ENCODE measurements at regions not wholly inside any gene's neighbourhood (a gene's known extent, or its start where the extent isn't known, plus 50 kb on each side); places are given as distances from the start of the nearest gene placed in this dataset.

GRCh38 chr14:42078345-42078744 lies 471.7 kb downstream of the LRFN5 start:
- no peaks in the 10 kb centered on the region for H3K36me3 Mint-ChIP-seq
- H3K27me3 Mint-ChIP-seq: no peaks in the 10 kb centered on the region
- peaks cover 2% of the 10 kb centered on the region for H3K9me3 Mint-ChIP-seq
- intact Hi-C loops (cut with micrococcal nuclease): no loop called here
- ChIA-PET CTCF (no interaction called here), POLR2A (no interaction called here)
- H3K27ac Mint-ChIP-seq: no peak overlapping the region
- no peak for DNase-seq
- no peaks in the 10 kb centered on the region for H3K4me1 Mint-ChIP-seq (ENCODE audit: low read depth)
- no peak overlapping the region for H3K4me3 Mint-ChIP-seq

GRCh38 chr14:42070031-42070430 lies 463.4 kb downstream of the LRFN5 start:
- DNase-seq: no peak
- no peaks in the 10 kb centered on the region for H3K36me3 Mint-ChIP-seq
- ChIA-PET POLR2A (no interaction called here), CTCF (no interaction called here)
- H3K4me3 Mint-ChIP-seq: no peak overlapping the region
- H3K9me3 Mint-ChIP-seq: peaks cover 10% of the 10 kb centered on the region
- no peaks in the 10 kb centered on the region for H3K4me1 Mint-ChIP-seq (ENCODE audit: low read depth)
- intact Hi-C loops (cut with micrococcal nuclease): no loop called here
- H3K27me3 Mint-ChIP-seq: no peaks in the 10 kb centered on the region
- H3K27ac Mint-ChIP-seq: no peak overlapping the region

DNA sequence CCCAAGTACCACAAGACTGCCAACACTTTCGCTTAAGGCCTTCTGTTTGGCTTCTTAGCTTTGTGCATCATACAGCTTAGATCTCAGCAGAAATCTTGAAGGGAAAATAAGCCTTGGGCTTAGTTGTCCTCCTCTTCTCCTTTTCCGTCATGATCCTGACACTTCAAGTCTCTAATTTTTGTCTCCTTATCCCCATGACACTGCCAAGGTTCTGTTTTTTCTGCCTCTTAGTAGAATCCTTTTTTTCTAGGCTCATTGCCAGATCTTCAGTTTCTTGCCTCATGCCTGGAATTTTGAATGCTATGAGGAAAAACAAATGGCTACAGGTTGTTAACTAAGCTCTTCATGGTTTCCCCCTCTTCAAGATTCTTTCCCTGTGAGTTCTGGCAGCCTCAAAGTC lies 450.4 kb downstream of the LRFN5 start:
- peaks cover 11% of the 10 kb centered on the region for H3K9me3 Mint-ChIP-seq

DNA sequence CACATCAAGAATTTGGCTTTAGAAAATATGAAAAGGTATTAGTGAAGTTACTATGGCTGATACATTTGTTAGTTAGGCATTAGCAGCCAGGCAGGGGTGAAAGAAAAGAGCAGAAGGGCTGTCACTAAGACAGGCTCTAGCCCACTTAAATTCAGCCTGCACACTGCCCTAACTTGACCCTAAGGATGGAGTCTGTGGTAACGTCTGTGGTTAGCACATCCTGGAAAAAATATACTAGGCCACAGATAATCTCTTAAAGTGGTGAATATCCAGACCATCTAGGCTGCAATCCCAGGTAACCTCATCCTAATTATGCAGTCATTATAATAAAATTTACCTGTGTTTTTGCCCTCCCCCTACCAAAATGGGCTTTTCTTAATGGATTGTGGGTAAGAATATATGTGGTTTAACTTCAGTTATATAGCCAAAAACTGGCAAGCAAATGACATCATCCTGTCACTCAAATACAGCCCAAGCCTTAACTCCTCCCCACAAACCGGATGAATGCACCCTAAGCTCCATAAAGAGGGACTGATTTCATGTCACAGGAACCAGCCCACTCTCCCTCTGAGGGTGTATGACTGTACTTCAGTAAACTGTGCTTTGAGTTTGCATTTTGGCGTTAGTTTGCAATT lies 440.9 kb downstream of the LRFN5 start:
- no peaks in the 10 kb centered on the region for H3K4me1 Mint-ChIP-seq (ENCODE audit: low read depth)
- no peak overlapping the region for H3K27ac Mint-ChIP-seq
- no peak overlapping the region for H3K4me3 Mint-ChIP-seq
- no peaks in the 10 kb centered on the region for H3K9me3 Mint-ChIP-seq
- H3K27me3 Mint-ChIP-seq: no peaks in the 10 kb centered on the region
- DNase-seq: no peak
- intact Hi-C loops (cut with micrococcal nuclease): no loop called here
- ChIA-PET CTCF (no interaction called here), POLR2A (no interaction called here)
- no peaks in the 10 kb centered on the region for H3K36me3 Mint-ChIP-seq

More for the DNA sequence above, 450.4 kb downstream of the LRFN5 start:
- H3K27me3 Mint-ChIP-seq: no peaks in the 10 kb centered on the region
- CTCF ChIA-PET: interaction anchor here (0.5 kb wide), 1 partner anchor 38 kb away, joined by 3 read pairs; no protein-coding TSS in a partner anchor
- H3K4me3 Mint-ChIP-seq: no peak overlapping the region
- no peaks in the 10 kb centered on the region for H3K36me3 Mint-ChIP-seq
- no peaks in the 10 kb centered on the region for H3K4me1 Mint-ChIP-seq (ENCODE audit: low read depth)
- intact Hi-C loops (cut with micrococcal nuclease): no loop called here
- no peak overlapping the region for H3K27ac Mint-ChIP-seq
- POLR2A ChIA-PET: no interaction called here
- DNase-seq: no peak

GRCh38 chr14:42045383-42045782 lies 438.7 kb downstream of the LRFN5 start:
- H3K9me3 Mint-ChIP-seq: no peaks in the 10 kb centered on the region
- H3K36me3 Mint-ChIP-seq: no peaks in the 10 kb centered on the region
- CTCF ChIA-PET: no interaction called here
- DNase-seq: no peak
- no peak overlapping the region for H3K27ac Mint-ChIP-seq
- no peaks in the 10 kb centered on the region for H3K27me3 Mint-ChIP-seq
- intact Hi-C loops (cut with micrococcal nuclease): no loop called here
- no peaks in the 10 kb centered on the region for H3K4me1 Mint-ChIP-seq (ENCODE audit: low read depth)
- no peak overlapping the region for H3K4me3 Mint-ChIP-seq
- POLR2A ChIA-PET: no interaction called here

GRCh38 chr14:42028607-42029006 lies 421.9 kb downstream of the LRFN5 start:
- H3K9me3 Mint-ChIP-seq: peaks cover 5% of the 10 kb centered on the region
- no peaks in the 10 kb centered on the region for H3K27me3 Mint-ChIP-seq
- intact Hi-C loops (cut with micrococcal nuclease): no loop called here
- no peaks in the 10 kb centered on the region for H3K4me1 Mint-ChIP-seq (ENCODE audit: low read depth)
- H3K27ac Mint-ChIP-seq: no peak overlapping the region
- H3K4me3 Mint-ChIP-seq: no peak overlapping the region
- no peaks in the 10 kb centered on the region for H3K36me3 Mint-ChIP-seq
- POLR2A ChIA-PET: no interaction called here
- no peak for DNase-seq
- CTCF ChIA-PET: no interaction called here

GRCh38 chr14:42027271-42027670 lies 420.6 kb downstream of the LRFN5 start:
- ChIA-PET CTCF (no interaction called here), POLR2A (no interaction called here)
- Mint-ChIP-seq H3K4me3 (no peak overlapping the region), H3K27ac (no peak overlapping the region), H3K27me3 (no peaks in the 10 kb centered on the region), H3K4me1 (ENCODE audit: low read depth) (no peaks in the 10 kb centered on the region), H3K9me3 (peaks cover 5% of the 10 kb centered on the region), H3K36me3 (no peaks in the 10 kb centered on the region)
- intact Hi-C loops (cut with micrococcal nuclease): no loop called here
- DNase-seq: no peak

GRCh38 chr14:42023452-42023851 lies 416.8 kb downstream of the LRFN5 start:
- intact Hi-C loops (cut with micrococcal nuclease): no loop called here
- POLR2A ChIA-PET: no interaction called here
- H3K4me3 Mint-ChIP-seq: no peak overlapping the region

GRCh38 chr14:42014301-42014700 lies 407.6 kb downstream of the LRFN5 start:
- H3K4me3 Mint-ChIP-seq: no peak overlapping the region
- POLR2A ChIA-PET: no interaction called here
- H3K27me3 Mint-ChIP-seq: no peaks in the 10 kb centered on the region
- CTCF ChIA-PET: no interaction called here
- no peaks in the 10 kb centered on the region for H3K36me3 Mint-ChIP-seq
- no peak for DNase-seq
- H3K27ac Mint-ChIP-seq: no peak overlapping the region
- no peaks in the 10 kb centered on the region for H3K4me1 Mint-ChIP-seq (ENCODE audit: low read depth)
- H3K9me3 Mint-ChIP-seq: peaks cover 13% of the 10 kb centered on the region
- intact Hi-C loops (cut with micrococcal nuclease): no loop called here

More at GRCh38 chr14:42023452-42023851, 416.8 kb downstream of the LRFN5 start:
- H3K27me3 Mint-ChIP-seq: no peaks in the 10 kb centered on the region
- H3K36me3 Mint-ChIP-seq: no peaks in the 10 kb centered on the region
- H3K4me1 Mint-ChIP-seq (ENCODE audit: low read depth): no peaks in the 10 kb centered on the region
- peaks cover 5% of the 10 kb centered on the region for H3K9me3 Mint-ChIP-seq
- no peak overlapping the region for H3K27ac Mint-ChIP-seq
- DNase-seq: no peak
- CTCF ChIA-PET: no interaction called here

DNA sequence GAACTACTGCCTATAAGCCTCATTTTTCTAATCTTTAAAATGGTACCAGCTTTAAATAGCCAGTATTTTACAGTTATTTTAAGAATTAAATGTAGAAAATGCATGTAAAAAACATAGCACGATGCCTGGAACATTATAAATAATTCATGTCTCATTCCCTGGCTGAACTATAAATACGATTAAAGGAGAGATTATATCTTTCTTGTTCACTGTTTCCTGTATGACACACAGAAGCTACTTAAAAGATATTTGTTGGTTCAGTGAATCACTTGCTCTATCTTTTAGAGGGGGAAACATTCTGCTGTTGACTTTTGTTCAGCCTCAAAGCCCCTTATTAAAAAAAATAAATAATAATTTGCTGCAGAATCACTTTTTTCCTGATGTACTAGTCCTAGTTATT lies 406.9 kb downstream of the LRFN5 start:
- H3K27me3 Mint-ChIP-seq: no peaks in the 10 kb centered on the region
- no peak overlapping the region for H3K27ac Mint-ChIP-seq
- no peak for DNase-seq
- no peaks in the 10 kb centered on the region for H3K4me1 Mint-ChIP-seq (ENCODE audit: low read depth)
- intact Hi-C loops (cut with micrococcal nuclease): no loop called here
- no peaks in the 10 kb centered on the region for H3K36me3 Mint-ChIP-seq
- ChIA-PET POLR2A (no interaction called here), CTCF (no interaction called here)
- no peak overlapping the region for H3K4me3 Mint-ChIP-seq
- peaks cover 13% of the 10 kb centered on the region for H3K9me3 Mint-ChIP-seq

- ChIA-PET CTCF (no interaction called here), POLR2A (no interaction called here)
- H3K4me3 Mint-ChIP-seq: no peak overlapping the region
- no peak overlapping the region for H3K27ac Mint-ChIP-seq
- H3K36me3 Mint-ChIP-seq: no peaks in the 10 kb centered on the region
- no peaks in the 10 kb centered on the region for H3K4me1 Mint-ChIP-seq (ENCODE audit: low read depth)
- H3K27me3 Mint-ChIP-seq: no peaks in the 10 kb centered on the region
- peaks cover 13% of the 10 kb centered on the region for H3K9me3 Mint-ChIP-seq
- intact Hi-C loops (cut with micrococcal nuclease): no loop called here
- no peak for DNase-seq
Observed at GRCh38 chr14:42013153-42013552, 406.5 kb downstream of the LRFN5 start.

- Mint-ChIP-seq H3K9me3 (peaks cover 5% of the 10 kb centered on the region), H3K27me3 (no peaks in the 10 kb centered on the region), H3K27ac (no peak overlapping the region), H3K4me3 (no peak overlapping the region), H3K4me1 (ENCODE audit: low read depth) (no peaks in the 10 kb centered on the region), H3K36me3 (no peaks in the 10 kb centered on the region)
- DNase-seq: no peak
- ChIA-PET CTCF (no interaction called here), POLR2A (no interaction called here)
- intact Hi-C loops (cut with micrococcal nuclease): no loop called here
Observed at GRCh38 chr14:42011221-42011620, 404.5 kb downstream of the LRFN5 start.

DNA sequence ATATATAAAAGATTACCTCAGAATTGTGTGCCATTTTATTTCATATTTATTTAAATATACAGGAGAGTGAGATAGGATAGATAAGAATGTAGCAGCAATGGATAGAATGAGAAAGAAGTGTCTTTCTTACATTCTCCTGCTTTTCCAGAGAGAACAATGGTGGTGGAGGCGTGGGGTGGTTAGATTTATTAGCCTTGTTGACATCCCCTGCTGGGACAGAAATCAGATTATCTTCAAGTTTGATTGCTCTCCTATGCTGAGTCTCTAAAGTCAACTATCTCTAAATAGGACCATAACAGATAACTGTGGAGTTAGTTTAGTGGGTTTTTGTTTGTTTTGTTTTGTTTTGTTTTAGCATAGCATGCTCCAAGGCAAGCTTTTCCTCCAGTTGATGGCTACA lies 397.6 kb downstream of the LRFN5 start:
- Mint-ChIP-seq H3K36me3 (no peaks in the 10 kb centered on the region), H3K4me3 (no peak overlapping the region), H3K27me3 (no peaks in the 10 kb centered on the region), H3K4me1 (ENCODE audit: low read depth) (no peaks in the 10 kb centered on the region), H3K27ac (no peak overlapping the region), H3K9me3 (peaks cover 2% of the 10 kb centered on the region)
- ChIA-PET CTCF (no interaction called here), POLR2A (no interaction called here)
- intact Hi-C loops (cut with micrococcal nuclease): no loop called here
- DNase-seq: no peak

- Mint-ChIP-seq H3K27me3 (no peaks in the 10 kb centered on the region), H3K36me3 (no peaks in the 10 kb centered on the region), H3K4me3 (no peak overlapping the region), H3K27ac (no peak overlapping the region), H3K4me1 (ENCODE audit: low read depth) (no peaks in the 10 kb centered on the region), H3K9me3 (peaks cover under 1% of the 10 kb centered on the region)
- CTCF ChIA-PET: no interaction called here
- DNase-seq: no peak
- POLR2A ChIA-PET: no interaction called here
- intact Hi-C loops (cut with micrococcal nuclease): no loop called here
Observed at GRCh38 chr14:42002141-42002540, 395.5 kb downstream of the LRFN5 start.

Data from activated CD4-positive, alpha-beta memory T cell treated with anti-CD3 and anti-CD28 coated beads for 36 hours (primary cell).